GM12878 (cell line): ENCODE measurements at regions not wholly inside any gene's neighbourhood (a gene's known extent, or its start where the extent isn't known, plus 50 kb on each side); places are given as distances from the start of the nearest gene placed in this dataset.

Source experiments
- ATAC-seq: fragments of 200-7000 bp; cut with Tn5 transposase; 3 replicates; pipeline ENCODE4 v1.9.1; 2020; ENCODE audit warnings: mild to moderate bottlenecking, moderate library complexity
- BruUV-seq: library from RNA; stranded (reverse); fragments of 400-500 nt; replicated peaks from 2 replicates; lab custom pipeline; 2021; lab: Mats Ljungman, UMichigan
- CTCF ChIA-PET: fragments of 300-600 bp; sonication (Branson Sonifier 250); formaldehyde crosslinking; extraction: SDS; loops from one replicate; lab custom pipeline; 2021; ENCODE audit warnings: inconsistent platforms; lab: Yijun Ruan, JAX
- POLR2A ChIA-PET: fragments of 350-600 bp; formaldehyde crosslinking; extraction: SDS; loops from one replicate; lab custom pipeline; 2021; ENCODE audit warnings: inconsistent platforms; lab: Charles Lee
- RAD21 ChIA-PET: fragments of 300-600 bp; sonication (Branson Sonifier 250); formaldehyde crosslinking; loops from one replicate; lab custom pipeline; 2023; ENCODE audit warnings: antibody characterized with exemption; ENCODE audit not compliant: unreplicated experiment; lab: Charles Lee
- SMC1A ChIA-PET: fragments of 300-600 bp; sonication (Branson Sonifier 250); formaldehyde crosslinking; loops from one replicate; lab custom pipeline; 2023; ENCODE audit not compliant: unreplicated experiment, uncharacterized antibody; lab: Charles Lee
- DNase-seq: peaks from one replicate; pipeline ENCODE4 v3.0.0-alpha.2; 2011; ENCODE audit warnings: low read depth, low spot score
- FAIRE-seq: peaks from 3 replicates; lab custom pipeline; 2011; peaks lifted over from hg19 to GRCh38; lab: Jason Lieb, UNC
- H2AFZ ChIP-seq: 2 replicates; pipeline ENCODE4 v1.6.0; 2011; ENCODE audit warnings: low read depth, low read length, control low read depth; ENCODE audit not compliant: control insufficient read depth
- H3K27ac ChIP-seq: 2 replicates; pipeline ENCODE4 v1.5.1; 2011; ENCODE audit warnings: control low read depth; ENCODE audit not compliant: control insufficient read depth, insufficient read depth
- H3K27me3 ChIP-seq, 2 experiments: replicated peaks in 1 of 2; 2 replicates each; pipeline versions ENCODE4 v1.6.0 to v1.6.1; 2011; ENCODE audit warnings: low read length in 1 of 2; ENCODE audit not compliant: control insufficient read depth in 2 of 2, insufficient read depth in 2 of 2
- H3K36me3 ChIP-seq, 2 experiments: 2 replicates each; pipeline ENCODE4 v1.5.1; 2011; ENCODE audit warnings: low read length in 1 of 2; ENCODE audit not compliant: control insufficient read depth in 2 of 2, insufficient read depth in 2 of 2
- H3K4me1 ChIP-seq: 2 replicates; pipeline ENCODE4 v1.6.1; 2011; ENCODE audit warnings: mild to moderate bottlenecking, low read length, moderate library complexity, mixed read lengths; ENCODE audit not compliant: control insufficient read depth, insufficient read depth
- H3K4me2 ChIP-seq: 2 replicates; pipeline ENCODE4 v1.6.0; 2011; ENCODE audit warnings: control low read depth; ENCODE audit not compliant: control insufficient read depth, insufficient read depth
- H3K4me3 ChIP-seq: fragments of 200-600 bp; sonication (generic); 2 replicates; pipeline ENCODE4 v1.5.1; 2016
- H3K79me2 ChIP-seq: 2 replicates; pipeline ENCODE4 v1.6.0; 2011; ENCODE audit warnings: low read length; ENCODE audit not compliant: control insufficient read depth, insufficient read depth
- H3K9ac ChIP-seq: 2 replicates; pipeline ENCODE4 v1.8.0; 2011; ENCODE audit warnings: low read length, control low read depth, mixed read lengths; ENCODE audit not compliant: control insufficient read depth, insufficient read depth
- H3K9me3 ChIP-seq: replicated peaks from 3 replicates; pipeline ENCODE4 v1.5.1; 2011; ENCODE audit warnings: mild to moderate bottlenecking, low read length; ENCODE audit not compliant: control insufficient read depth, insufficient read depth
- H4K20me1 ChIP-seq: 2 replicates; pipeline ENCODE4 v1.6.0; 2011; ENCODE audit not compliant: control insufficient read depth, insufficient read depth
- CUX1 ChIP-seq: IDR thresholded peaks from 2 replicates; pipeline ENCODE4 v1.6.1; 2012; ENCODE audit warnings: improper control_type of control experiment, low read depth, low read length; ENCODE audit not compliant: insufficient replicate concordance
- E2F4 ChIP-seq: IDR thresholded peaks from 2 replicates; pipeline ENCODE4 v1.6.1; 2012; ENCODE audit warnings: low read depth, low read length, improper control_type of control experiment
- IKZF1 ChIP-seq: fragments of 450-650 bp; conservative IDR thresholded peaks from 2 replicates; pipeline ENCODE4 v1.6.1; 2017; ENCODE audit warnings: antibody characterized with exemption, mild to moderate bottlenecking
- JUND ChIP-seq: IDR thresholded peaks from 2 replicates; pipeline ENCODE4 v1.6.1; 2012; ENCODE audit warnings: low read depth, mild to moderate bottlenecking, low read length, improper control_type of control experiment, moderate library complexity
- MAX ChIP-seq: IDR thresholded peaks from 2 replicates; pipeline ENCODE4 v1.6.1; 2012; ENCODE audit warnings: low read depth, low read length, improper control_type of control experiment
- NFYB ChIP-seq: IDR thresholded peaks from 2 replicates; pipeline ENCODE4 v1.6.1; 2011; ENCODE audit warnings: low read depth, mild to moderate bottlenecking, low read length, improper control_type of control experiment, moderate library complexity; ENCODE audit not compliant: insufficient read depth
- NR2C1 ChIP-seq: fragments of 450-650 bp; IDR thresholded peaks from 2 replicates; pipeline ENCODE4 v1.6.1; 2017; ENCODE audit warnings: antibody characterized with exemption, mild to moderate bottlenecking, moderate library complexity
- NR2F1 ChIP-seq: fragments of 450-650 bp; conservative IDR thresholded peaks from 2 replicates; pipeline ENCODE4 v1.6.1; 2017; ENCODE audit warnings: mild to moderate bottlenecking
- POLR2AphosphoS5 ChIP-seq: IDR thresholded peaks from 2 replicates; pipeline ENCODE4 v1.6.1; 2011; ENCODE audit warnings: mild to moderate bottlenecking, low read length, inconsistent platforms
- RCOR1 ChIP-seq: conservative IDR thresholded peaks from 2 replicates; pipeline ENCODE4 v1.6.1; 2012; ENCODE audit warnings: low read depth, low read length, improper control_type of control experiment
- SKIL ChIP-seq: fragments of 450-650 bp; IDR thresholded peaks from 2 replicates; pipeline ENCODE4 v1.6.1; 2017; ENCODE audit warnings: mild to moderate bottlenecking, low read depth, inconsistent platforms; ENCODE audit not compliant: poor library complexity, severe bottlenecking
- SMC3 ChIP-seq: IDR thresholded peaks from 2 replicates; pipeline ENCODE4 v1.6.1; 2011; ENCODE audit warnings: low read length, improper control_type of control experiment, borderline replicate concordance
- SP1 ChIP-seq: IDR thresholded peaks from one replicate; pipeline ENCODE4 v1.6.1; 2011; ENCODE audit warnings: low read depth, low read length
- SREBF1 ChIP-seq: IDR thresholded peaks from 2 replicates; pipeline ENCODE4 v1.6.1; 2012; ENCODE audit warnings: mild to moderate bottlenecking, low read length
- SREBF2 ChIP-seq: IDR thresholded peaks from 2 replicates; pipeline ENCODE4 v1.6.1; 2012; ENCODE audit warnings: mild to moderate bottlenecking, low read length
- STAT1 ChIP-seq: fragments of 450-650 bp; conservative IDR thresholded peaks from 2 replicates; pipeline ENCODE4 v1.6.1; 2014; ENCODE audit warnings: antibody characterized with exemption, mild to moderate bottlenecking
- WGBS: methylation state at CpG from one replicate; pipeline ENCODE4 v1.1.6; 2016; ENCODE audit warnings: low lambda C conversion rate; ENCODE audit not compliant: insufficient replicate concordance, insufficient coverage; ENCODE audit errors: missing lambda C conversion rate; 5-methylcytosine and 5-hydroxymethylcytosine counted together
- in situ Hi-C: fragments of 300-500 bp; cut with MboI; formaldehyde crosslinking; loops from 9 replicates; pipeline ENCODE4 v1.14.3; 2018; ENCODE audit warnings: mixed read lengths
- intact Hi-C: fragments of 100-400 bp; cut with micrococcal nuclease; formaldehyde crosslinking; loops from one replicate; pipeline ENCODE4 v1.14.2; 2022; ENCODE audit not compliant: unreplicated experiment

- no peak for TF ChIP-seq E2F4
- TF ChIP-seq SREBF1 = no peak
- TF ChIP-seq POLR2AphosphoS5 = no peak
- no peak for TF ChIP-seq JUND
Measured at GRCh38 chr4:31768756-31769155, 1048.6 kb downstream of the PCDH7 start (continued).

GRCh38 chr4:31783311-31783710 lies 1063.1 kb downstream of the PCDH7 start:
- no peak overlapping the region for H3K4me2 ChIP-seq
- SMC1A ChIA-PET = interaction anchor here (0.8 kb wide), 1 partner anchor 11 kb away, joined by 3 read pairs; no protein-coding TSS in a partner anchor
- no peak for DNase-seq
- H4K20me1 ChIP-seq = no peaks in the 10 kb centered on the region
- no peak for ATAC-seq
- POLR2A ChIA-PET = interaction anchor here (0.7 kb wide), 1 partner anchor 26 kb away, joined by 3 read pairs; no protein-coding TSS in a partner anchor
- RAD21 ChIA-PET = no interaction called here
- no peak overlapping the region for H3K27ac ChIP-seq
- no peak for FAIRE-seq
- no peaks in the 10 kb centered on the region for H3K4me1 ChIP-seq
- no peaks in the 10 kb centered on the region for H3K36me3 ChIP-seq
- no peak overlapping the region for H3K4me3 ChIP-seq
- no peaks in the 10 kb centered on the region for H3K79me2 ChIP-seq
- CTCF ChIA-PET = no interaction called here
- H3K27me3 ChIP-seq = no peaks in the 10 kb centered on the region
- no peak overlapping the region for H3K9ac ChIP-seq
- in situ Hi-C loops (no loop called here), intact Hi-C loops (no loop called here)
- BruUV-seq = no TSS peak
- 0% methylated on average over 2 of the region's 2 CpGs for WGBS
- no peak overlapping the region for H2AFZ ChIP-seq
- no peaks in the 10 kb centered on the region for H3K9me3 ChIP-seq
- no peak for TF ChIP-seq NR2C1
- TF ChIP-seq RCOR1 = no peak
- no peak for TF ChIP-seq SREBF2
- TF ChIP-seq STAT1 = no peak
- TF ChIP-seq MAX = no peak
- TF ChIP-seq SKIL = no peak
- TF ChIP-seq NR2F1 = no peak
- no peak for TF ChIP-seq CUX1
- TF ChIP-seq IKZF1 = no peak
- no peak for TF ChIP-seq NFYB
- TF ChIP-seq SP1 = no peak
- no peak for TF ChIP-seq SMC3
- no peak for TF ChIP-seq SREBF1
